A673 (cell line): ENCODE measurements at regions not wholly inside any gene's neighbourhood (a gene's known extent, or its start where the extent isn't known, plus 50 kb on each side); places are given as distances from the start of the nearest gene placed in this dataset.

Experiments
- BruUV-seq: library from RNA; stranded (reverse); fragments of 400-500 nt; replicated peaks from 2 replicates; lab custom pipeline; 2021; lab: Mats Ljungman, UMichigan
- CTCF ChIA-PET: fragments of 300-600 bp; sonication (Branson Sonifier 250); formaldehyde crosslinking; loops from one replicate; lab custom pipeline; 2022; ENCODE audit warnings: antibody characterized with exemption; lab: Charles Lee
- POLR2A ChIA-PET: fragments of 300-600 bp; sonication (Branson Sonifier 250); formaldehyde crosslinking; loops from one replicate; lab custom pipeline; 2022; ENCODE audit warnings: antibody characterized with exemption; ENCODE audit not compliant: low non-redundant PET; lab: Charles Lee
- DNase-seq: peaks from one replicate; pipeline ENCODE4 v3.0.0-alpha.2; 2015; ENCODE audit warnings: low spot score
- H3K27ac ChIP-seq: fragments of 200-600 bp; sonication (generic); 2 replicates; pipeline ENCODE4 v1.5.1; 2016; ENCODE audit warnings: mixed run types, low read depth, mild to moderate bottlenecking, mixed read lengths, antibody characterized with exemption, low read length; ENCODE audit not compliant: poor library complexity, severe bottlenecking
- H3K27me3 ChIP-seq: fragments of 200-600 bp; sonication (generic); replicated peaks from 2 replicates; pipeline ENCODE4 v1.6.1; 2017; ENCODE audit warnings: mixed run types, low read depth, mild to moderate bottlenecking, mixed read lengths, antibody characterized with exemption, low read length; ENCODE audit not compliant: insufficient read depth, poor library complexity
- H3K36me3 ChIP-seq: fragments of 200-600 bp; sonication (generic); 2 replicates; pipeline ENCODE4 v1.6.1; 2016; ENCODE audit warnings: mixed run types, mild to moderate bottlenecking, mixed read lengths, antibody characterized with exemption, low read length; ENCODE audit not compliant: insufficient read depth, poor library complexity, severe bottlenecking
- H3K4me1 ChIP-seq: fragments of 200-600 bp; sonication (generic); 2 replicates; pipeline ENCODE4 v1.6.1; 2017; ENCODE audit warnings: mixed run types, mild to moderate bottlenecking, mixed read lengths, antibody characterized with exemption, low read length; ENCODE audit not compliant: insufficient read depth, poor library complexity, severe bottlenecking
- H3K4me3 ChIP-seq: fragments of 200-600 bp; sonication (generic); 2 replicates; pipeline ENCODE4 v1.5.1; 2016; ENCODE audit warnings: low read depth, mixed run types, mild to moderate bottlenecking, mixed read lengths, low read length; ENCODE audit not compliant: poor library complexity, severe bottlenecking
- H3K9me3 ChIP-seq: fragments of 200-600 bp; sonication (generic); 2 replicates; pipeline ENCODE4 v1.6.1; 2016; ENCODE audit warnings: mixed run types, low read depth, mild to moderate bottlenecking, mixed read lengths, antibody characterized with exemption, low read length; ENCODE audit not compliant: poor library complexity, severe bottlenecking
- CTCF ChIP-seq: fragments of 300-800, 200-600 bp; sonication (generic); conservative IDR thresholded peaks from 2 replicates; pipeline ENCODE4 v1.5.1; 2017; ENCODE audit warnings: low read depth, mild to moderate bottlenecking, antibody characterized with exemption, low read length, moderate library complexity, mixed read lengths
- EZH2 ChIP-seq: fragments of 200-600 bp; sonication (generic); IDR thresholded peaks from 2 replicates; pipeline ENCODE4 v1.6.1; 2017; ENCODE audit warnings: borderline replicate concordance, low read depth, mild to moderate bottlenecking, mixed read lengths, antibody characterized with exemption, low read length; ENCODE audit not compliant: poor library complexity, severe bottlenecking
- intact Hi-C: fragments of 100-400 bp; cut with micrococcal nuclease; formaldehyde crosslinking; loops from one replicate; pipeline ENCODE4 v1.10.0; 2022; ENCODE audit not compliant: unreplicated experiment

GRCh38 chr11:112506852-112507251, 246.2 kb upstream of the PLET1 start:
- Histone ChIP-seq H3K9me3 (no peaks in the 10 kb centered on the region), H3K27me3 (no peaks in the 10 kb centered on the region), H3K4me3 (no peak overlapping the region), H3K4me1 (peaks cover 7% of the 10 kb centered on the region), H3K27ac (no peak overlapping the region), H3K36me3 (no peaks in the 10 kb centered on the region)
- TF ChIP-seq EZH2 (no peak), CTCF (no peak)
- BruUV-seq, result no TSS peak
- no peak for DNase-seq
- ChIA-PET CTCF (no interaction called here), POLR2A (no interaction called here)
- intact Hi-C loops, result no loop called here

GRCh38 chr11:112507281-112507680, 246.6 kb upstream of the PLET1 start:
- Histone ChIP-seq H3K4me1 (peaks cover 7% of the 10 kb centered on the region), H3K9me3 (no peaks in the 10 kb centered on the region), H3K27ac (no peak overlapping the region), H3K36me3 (no peaks in the 10 kb centered on the region), H3K4me3 (no peak overlapping the region), H3K27me3 (no peaks in the 10 kb centered on the region)
- peak; percentile 55 for DNase-seq
- intact Hi-C loops, result no loop called here
- CTCF ChIA-PET, result interaction anchor here (0.5 kb wide), 1 partner anchor 218 kb away, joined by 3 read pairs; no protein-coding TSS in a partner anchor
- POLR2A ChIA-PET, result no interaction called here
- TF ChIP-seq EZH2 (no peak), CTCF (no peak)
- no TSS peak for BruUV-seq

GRCh38 chr11:112508750-112509149, 248.1 kb upstream of the PLET1 start:
- H3K36me3 ChIP-seq, result no peaks in the 10 kb centered on the region
- no peak overlapping the region for H3K27ac ChIP-seq
- DNase-seq, result no peak
- no peaks in the 10 kb centered on the region for H3K9me3 ChIP-seq
- no peak overlapping the region for H3K4me3 ChIP-seq
- intact Hi-C loops, result no loop called here
- BruUV-seq, result no TSS peak
- CTCF ChIA-PET, result no interaction called here
- TF ChIP-seq CTCF (no peak), EZH2 (no peak)
- peaks cover 7% of the 10 kb centered on the region for H3K4me1 ChIP-seq
- H3K27me3 ChIP-seq, result no peaks in the 10 kb centered on the region
- POLR2A ChIA-PET, result no interaction called here
